K562 (cell line): ENCODE measurements at regions not wholly inside any gene's neighbourhood (a gene's known extent, or its start where the extent isn't known, plus 50 kb on each side); places are given as distances from the start of the nearest gene placed in this dataset.

Experiments
- BRD4 ChIP-seq: fragments of 200-600 bp; sonication (generic); IDR thresholded peaks from 2 replicates; pipeline ENCODE4 v1.6.1; 2017; ENCODE audit warnings: inconsistent platforms
- CEBPB ChIP-seq: fragments of 450-650 bp; IDR thresholded peaks from 2 replicates; pipeline ENCODE4 v1.6.1; 2016; ENCODE audit warnings: missing genetic modification characterization, missing compliant biosample characterization
- CTCF ChIP-seq, 3 experiments: IDR thresholded peaks in 2 of 3; conservative IDR thresholded peaks in 1 of 3; 2 replicates each; pipeline ENCODE4 v1.5.1; 2011 to 2012; ENCODE audit warnings: low read length in 3 of 3, mild to moderate bottlenecking in 3 of 3, control low read depth in 2 of 3, improper control_type of control experiment in 1 of 3, inconsistent platforms in 1 of 3, low read depth in 1 of 3, mixed read lengths in 1 of 3, moderate library complexity in 1 of 3; ENCODE audit not compliant: insufficient read depth in 2 of 3
- KDM2B ChIP-seq: fragments of 250-450 bp; sonication (Bioruptor Pico); IDR thresholded peaks from 2 replicates; pipeline ENCODE4 v1.8.0; 2021; ENCODE audit warnings: mild to moderate bottlenecking, moderate library complexity
- NCOA2 ChIP-seq, 2 experiments: fragments of 450-650 bp; IDR thresholded peaks; 2 replicates each; pipeline ENCODE4 v1.6.1; 2018; ENCODE audit warnings: mild to moderate bottlenecking in 2 of 2, moderate library complexity in 1 of 2; ENCODE audit not compliant: partially characterized antibody in 2 of 2
- POLR2A ChIP-seq: fragments of 450-650 bp; conservative IDR thresholded peaks from 2 replicates; pipeline ENCODE4 v1.6.1; 2016
- TF ChIP-seq, protein P1 (sequence below): IDR thresholded peaks from 2 replicates; pipeline ENCODE4 v1.6.1; 2016; ENCODE audit warnings: missing genetic modification characterization, missing compliant biosample characterization

DNA sequence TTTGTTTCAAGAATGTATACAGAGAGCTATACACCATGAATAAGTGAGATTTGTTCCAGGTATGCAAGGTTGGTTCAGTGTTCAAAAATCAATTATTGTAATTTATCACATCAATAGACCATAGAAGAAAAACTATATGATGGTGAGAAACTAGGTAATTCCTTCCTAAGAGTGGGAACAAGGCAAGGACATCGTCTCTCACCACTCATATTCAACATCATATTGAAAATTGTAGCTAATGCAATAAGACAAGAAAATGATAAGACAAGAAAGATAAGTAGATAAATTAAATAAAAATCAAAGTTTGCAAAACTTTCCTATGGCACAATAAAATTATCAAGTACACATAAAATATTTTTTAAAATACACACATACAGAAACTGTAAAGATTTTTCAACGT lies 385.3 kb upstream of the COBL start:
- TF ChIP-seq BRD4 (no peak), KDM2B (CRISPR knock-in tag) (no peak), CTCF (IDR thresholded peaks at IDR 0.05 in 2 of 3, conservative IDR thresholded peaks at IDR 0.05 in 1 of 3; ENCODE audit: insufficient read depth in 2 of 3, low read depth in 1 of 3, low read length in 3 of 3) (no peak), NCOA2 (IDR thresholded peaks at IDR 0.05; ENCODE audit: partially characterized antibody in 2 of 2) (no peak), POLR2A (no peak), CEBPB (tag) (no peak)
- TF ChIP-seq, protein P1, sequence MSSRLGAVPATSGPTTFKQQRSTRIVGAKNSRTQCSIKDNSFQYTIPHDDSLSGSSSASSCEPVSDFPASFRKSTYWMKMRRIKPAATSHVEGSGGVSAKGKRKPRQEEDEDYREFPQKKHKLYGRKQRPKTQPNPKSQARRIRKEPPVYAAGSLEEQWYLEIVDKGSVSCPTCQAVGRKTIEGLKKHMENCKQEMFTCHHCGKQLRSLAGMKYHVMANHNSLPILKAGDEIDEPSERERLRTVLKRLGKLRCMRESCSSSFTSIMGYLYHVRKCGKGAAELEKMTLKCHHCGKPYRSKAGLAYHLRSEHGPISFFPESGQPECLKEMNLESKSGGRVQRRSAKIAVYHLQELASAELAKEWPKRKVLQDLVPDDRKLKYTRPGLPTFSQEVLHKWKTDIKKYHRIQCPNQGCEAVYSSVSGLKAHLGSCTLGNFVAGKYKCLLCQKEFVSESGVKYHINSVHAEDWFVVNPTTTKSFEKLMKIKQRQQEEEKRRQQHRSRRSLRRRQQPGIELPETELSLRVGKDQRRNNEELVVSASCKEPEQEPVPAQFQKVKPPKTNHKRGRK (tag): no peak
